ENCODE measurements at regions not wholly inside any gene's neighbourhood (a gene's known extent, or its start where the extent isn't known, plus 50 kb on each side); places are given as distances from the start of the nearest gene placed in this dataset.

DNA sequence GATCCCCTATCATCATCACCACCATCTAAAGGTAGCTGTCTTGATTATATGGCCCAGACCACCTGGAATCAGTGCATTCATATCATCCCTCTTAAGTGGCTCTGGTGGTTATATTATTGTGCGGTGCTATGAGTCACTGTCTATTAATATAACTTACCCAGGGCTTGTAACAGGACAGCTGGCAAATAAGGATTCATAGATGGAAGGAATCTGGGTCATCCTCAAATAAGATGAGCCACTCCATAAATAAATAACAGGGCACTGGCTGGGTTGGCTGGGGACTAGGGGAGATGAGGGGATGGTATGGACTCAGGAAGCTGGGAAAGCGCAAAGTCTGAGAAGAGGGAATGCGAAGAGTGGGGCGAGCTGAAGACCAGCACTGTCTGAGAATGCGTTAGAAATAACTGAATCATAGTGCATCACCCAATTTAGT is 216.1 kb downstream of the NUAK1 start:
- DNase-seq, result peak in 2 of 56 donors; percentile 4 to 20

DNA sequence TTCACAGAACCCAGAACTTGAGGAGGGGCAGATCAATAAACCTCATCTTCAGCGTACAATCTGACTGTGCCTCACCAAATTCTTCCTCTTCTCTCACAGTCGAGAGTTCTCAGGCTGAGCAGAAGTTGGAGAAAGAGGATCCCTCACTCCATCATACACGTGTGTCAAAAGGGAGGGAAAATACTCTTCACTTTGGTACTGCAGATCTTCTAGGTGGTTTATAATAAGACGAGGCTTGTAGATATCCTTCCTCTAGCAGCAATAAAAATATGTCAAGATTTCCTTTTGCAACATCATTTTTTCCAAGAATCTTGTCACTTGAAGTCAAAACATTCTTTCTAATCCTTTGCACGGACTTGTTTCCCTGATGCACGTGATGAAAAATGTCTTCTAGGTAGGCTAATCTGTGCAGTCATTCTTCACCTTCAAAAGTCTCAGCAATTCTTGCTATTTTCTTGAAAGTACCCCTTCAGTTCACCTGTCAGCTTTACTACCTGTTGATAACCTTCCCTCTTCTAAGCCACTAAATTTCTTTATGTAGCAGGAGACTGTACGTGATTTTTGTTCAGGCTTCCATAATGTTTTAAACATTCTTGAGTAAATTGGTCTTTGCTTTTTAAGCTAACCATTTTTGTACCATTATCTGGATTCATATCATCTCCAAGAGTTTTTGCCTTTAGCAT is 214.1 kb downstream of the NUAK1 start:
- DNase-seq, result no peak

DNA sequence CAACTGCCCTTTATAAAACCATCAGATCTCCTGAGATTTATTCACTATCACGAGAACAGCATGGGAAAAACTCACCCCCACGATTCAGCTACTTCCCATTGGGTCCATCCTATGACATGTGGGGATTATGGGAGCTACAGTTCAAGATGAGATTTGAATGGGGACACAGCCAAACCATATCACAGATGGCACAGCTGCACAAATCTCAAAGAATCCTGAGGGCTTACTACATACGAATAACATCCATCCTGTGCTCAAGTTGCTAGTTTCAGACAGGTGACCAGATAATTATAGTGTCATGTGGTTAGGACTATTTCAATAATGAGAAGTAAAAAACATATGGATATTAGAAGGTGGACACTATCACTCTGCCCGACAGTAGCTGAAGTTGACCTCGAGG is 211.2 kb downstream of the NUAK1 start:
- no peak for DNase-seq

DNA sequence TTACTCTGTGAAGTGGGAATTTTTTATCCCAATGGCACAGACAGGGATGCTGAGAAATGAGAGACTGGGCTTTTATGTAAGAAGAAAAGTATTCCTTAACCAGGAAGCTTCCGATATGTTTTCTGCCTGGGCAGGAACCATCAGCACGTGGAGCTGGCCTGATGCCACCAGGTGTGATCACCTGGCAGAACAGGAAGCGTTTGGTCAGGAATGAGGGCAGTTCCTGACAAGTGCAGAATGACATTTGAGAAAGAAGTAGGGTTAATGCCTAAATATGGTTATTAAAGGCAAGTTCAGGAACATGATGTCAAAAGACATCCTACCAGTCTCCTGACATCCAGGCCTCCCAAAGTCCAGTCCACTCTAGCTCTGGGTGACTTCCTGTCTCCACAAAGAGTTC is 210.3 kb downstream of the NUAK1 start:
- DNase-seq, result no peak

DNA sequence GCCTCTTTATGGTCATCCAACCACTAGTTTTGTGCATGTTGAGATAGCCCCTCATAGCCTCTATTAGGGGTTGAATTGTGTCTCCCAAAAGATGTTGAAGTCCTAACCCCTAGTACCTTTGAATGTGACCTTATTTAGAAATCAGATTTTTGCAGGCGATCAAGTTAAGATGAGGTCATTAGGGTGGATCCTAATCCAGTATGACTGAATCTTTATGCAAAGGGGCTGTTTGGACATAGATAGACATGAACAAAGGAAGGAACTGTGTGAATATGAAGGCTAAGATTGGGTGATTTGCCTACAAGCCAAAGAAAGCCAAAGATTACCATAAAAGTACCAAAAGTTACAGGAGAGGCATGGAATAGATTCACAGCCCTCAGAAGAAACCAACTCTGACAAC is 209.6 kb downstream of the NUAK1 start:
- no peak for DNase-seq

DNA sequence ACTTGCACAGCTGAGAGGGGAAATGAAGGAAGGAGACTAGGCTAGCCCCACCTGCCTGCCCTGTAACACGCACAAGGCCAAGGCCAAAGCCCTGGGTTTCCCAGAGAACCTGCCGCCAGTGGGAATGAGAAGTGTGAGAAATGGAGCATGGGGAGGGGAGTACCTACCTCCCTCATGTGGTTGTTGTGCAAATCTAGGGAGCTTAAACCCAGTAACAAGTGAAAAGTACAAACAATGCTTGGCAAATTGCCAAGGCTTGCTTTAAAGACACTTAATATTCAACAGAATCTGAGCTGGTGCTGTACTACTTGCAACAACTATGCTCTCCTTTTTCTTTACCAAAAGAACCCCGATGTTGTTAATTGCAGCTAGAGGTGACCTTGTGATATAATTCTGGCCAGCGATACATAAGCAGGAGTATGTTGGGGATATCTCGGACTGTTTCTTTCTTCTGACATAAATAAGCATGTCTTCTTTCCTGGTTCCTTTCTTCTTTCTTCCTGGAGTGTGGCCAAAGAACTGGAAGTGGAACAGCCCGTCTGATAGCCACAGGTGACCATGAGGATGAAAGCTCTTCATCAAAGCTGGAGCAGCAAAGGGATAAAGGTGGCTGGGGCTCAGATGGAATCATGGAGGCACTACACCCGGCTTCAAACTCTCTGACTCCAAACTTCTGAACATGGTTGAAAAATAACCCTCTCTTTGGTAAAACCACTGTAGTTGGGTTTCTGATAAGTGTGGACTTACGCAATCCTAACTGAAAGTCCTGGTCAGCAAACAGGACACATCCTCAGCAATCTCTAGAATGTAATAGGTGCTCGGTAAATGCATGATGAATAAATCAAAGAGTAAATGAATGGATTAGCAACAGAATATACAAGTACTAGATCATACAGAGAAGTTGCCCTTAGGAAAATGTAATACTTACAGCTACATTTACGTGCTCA is 207.9 kb downstream of the NUAK1 start:
- no peak for DNase-seq

DNA sequence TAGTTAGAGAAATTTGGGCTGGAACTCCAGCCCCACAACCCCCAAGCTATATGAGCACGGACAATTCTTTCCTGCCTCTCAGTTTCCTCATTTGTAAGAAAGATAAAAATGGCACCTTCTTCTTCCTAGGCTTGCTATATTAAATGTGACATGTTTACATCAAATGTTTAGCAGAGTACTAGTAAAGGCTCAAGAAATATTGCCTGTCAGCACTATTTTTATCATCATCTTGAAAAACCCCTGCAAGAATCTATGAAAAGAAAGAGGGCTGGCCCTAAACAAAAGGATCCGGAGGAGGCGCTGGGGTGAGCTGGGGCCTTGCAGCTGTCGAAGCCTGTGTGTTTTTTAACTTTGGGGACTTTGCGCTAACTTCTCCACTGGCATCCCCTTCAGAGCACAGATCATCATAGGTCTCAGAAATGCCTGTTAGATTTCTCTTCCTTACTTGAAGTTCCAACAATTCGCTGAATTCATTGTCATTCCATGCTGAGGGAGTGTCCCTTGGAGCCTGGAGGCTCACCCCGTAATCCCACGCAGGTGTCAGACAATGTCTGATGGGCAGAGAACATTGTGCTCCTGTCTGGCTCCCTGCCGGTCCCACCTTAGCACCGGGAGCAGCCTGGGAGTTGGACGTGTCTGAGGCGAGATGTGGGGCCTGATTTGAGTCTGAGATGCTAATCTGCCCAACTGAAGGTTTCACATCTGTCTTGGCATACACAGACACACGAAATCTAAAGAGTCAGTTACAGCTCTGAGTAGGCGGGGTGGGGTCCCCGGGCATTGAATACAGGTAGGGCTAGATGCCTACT is 206.8 kb downstream of the NUAK1 start:
- no peak for DNase-seq

DNA sequence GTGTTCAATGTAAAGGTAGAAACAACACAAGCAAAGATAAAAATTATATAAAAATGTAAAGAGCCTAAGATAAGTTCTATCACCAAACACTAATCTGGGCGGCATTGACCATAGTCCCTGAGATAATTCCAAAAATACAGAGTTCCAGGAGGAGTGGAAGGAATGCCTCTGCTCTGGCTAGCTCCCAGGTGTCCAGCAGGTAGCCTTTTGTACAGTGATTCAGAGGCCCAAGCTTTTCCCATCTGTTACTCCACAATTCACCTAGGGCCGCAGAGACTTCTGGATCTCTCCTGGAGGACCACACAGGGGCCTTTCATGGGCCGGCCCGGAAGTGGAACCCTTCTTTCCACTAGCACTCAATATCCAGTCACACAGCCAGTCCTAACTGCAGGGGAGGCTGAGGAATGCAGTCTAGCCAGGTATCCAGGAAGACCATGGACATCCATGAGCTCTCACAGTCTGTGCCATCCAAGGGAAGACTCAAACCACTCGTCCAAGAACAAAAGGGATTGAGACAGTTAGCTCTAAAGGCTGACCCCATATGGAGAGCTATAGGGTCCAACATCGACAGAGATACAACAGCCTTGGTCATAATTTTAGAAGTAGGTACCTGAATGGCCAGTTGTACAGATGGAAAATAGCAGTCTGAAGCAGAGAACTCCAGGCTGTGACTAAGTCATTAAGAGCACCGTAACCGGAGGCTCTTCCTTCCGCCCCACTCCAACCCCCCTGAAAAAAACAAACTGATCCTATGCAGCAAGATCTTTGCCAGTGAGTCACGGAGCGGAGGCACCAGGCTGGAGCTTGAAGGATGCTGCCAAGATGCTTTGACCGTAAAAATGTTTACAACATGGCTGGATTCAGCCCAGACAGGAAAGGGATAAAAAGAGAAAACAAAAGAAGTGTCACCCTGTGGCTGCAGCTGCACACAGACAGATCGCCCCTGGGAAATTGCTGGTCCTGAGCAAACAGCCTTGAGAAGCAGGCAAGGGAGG is 204.8 kb downstream of the NUAK1 start:
- peak in 1 of 56 donors; percentile 5 for DNase-seq

DNA sequence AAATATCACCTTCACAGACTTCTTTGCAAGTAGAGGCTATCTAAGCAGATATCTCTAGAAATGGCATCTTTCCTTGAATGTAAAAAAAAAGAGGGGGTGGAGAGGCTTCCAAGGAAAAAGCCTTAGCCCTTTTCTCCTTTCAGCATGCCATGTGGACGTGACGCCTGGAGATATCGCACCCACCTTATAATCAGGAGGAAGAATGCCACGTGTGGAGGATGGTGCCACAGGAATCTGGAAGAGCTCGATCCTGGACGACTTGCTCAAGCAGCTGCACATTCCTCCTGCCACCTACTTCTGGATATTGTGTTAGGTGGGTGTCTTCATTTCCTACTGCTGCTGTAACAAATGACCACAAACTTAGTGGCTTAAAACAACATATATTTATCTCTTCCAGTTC is 203.6 kb downstream of the NUAK1 start:
- no peak for DNase-seq

DNA sequence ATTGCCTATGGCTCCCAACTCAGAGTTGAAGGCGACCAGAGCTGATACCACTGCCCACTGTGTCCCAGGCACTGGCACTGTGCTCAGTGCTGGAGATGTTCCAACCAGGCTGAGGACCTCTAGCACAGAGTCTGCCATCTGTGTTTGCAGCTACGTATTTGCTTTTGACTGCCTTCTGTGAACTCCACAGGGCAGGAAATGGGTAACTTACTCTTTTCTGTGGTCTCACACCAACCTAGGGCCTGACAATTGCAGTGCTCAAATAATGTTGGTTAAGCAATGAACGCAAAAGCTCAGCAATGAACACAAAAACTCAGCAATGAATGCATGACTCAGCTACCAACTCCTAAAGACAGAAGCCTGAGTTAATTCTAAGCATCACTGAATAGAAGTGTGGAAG is 202.8 kb downstream of the NUAK1 start:
- DNase-seq, result no peak

DNA sequence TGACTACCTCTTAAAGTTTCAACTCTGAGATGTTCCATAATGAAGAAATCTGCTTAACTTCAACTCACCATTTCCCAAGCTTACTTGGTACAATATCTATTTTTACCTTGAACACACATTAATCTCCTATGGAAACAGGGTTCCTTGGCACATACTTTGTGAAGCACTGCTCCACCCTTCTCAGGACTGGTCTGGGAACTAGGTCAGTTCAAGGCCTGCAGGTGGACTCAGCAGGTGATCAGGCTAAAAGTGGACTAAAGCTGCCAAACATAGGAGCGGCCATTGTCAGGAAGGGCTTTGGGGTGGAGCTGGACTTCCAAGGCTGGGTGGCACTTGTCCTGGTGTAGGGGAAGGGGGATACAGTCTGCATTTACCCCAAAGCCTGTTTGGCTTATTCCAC is 202.3 kb downstream of the NUAK1 start:
- DNase-seq, result no peak

DNA sequence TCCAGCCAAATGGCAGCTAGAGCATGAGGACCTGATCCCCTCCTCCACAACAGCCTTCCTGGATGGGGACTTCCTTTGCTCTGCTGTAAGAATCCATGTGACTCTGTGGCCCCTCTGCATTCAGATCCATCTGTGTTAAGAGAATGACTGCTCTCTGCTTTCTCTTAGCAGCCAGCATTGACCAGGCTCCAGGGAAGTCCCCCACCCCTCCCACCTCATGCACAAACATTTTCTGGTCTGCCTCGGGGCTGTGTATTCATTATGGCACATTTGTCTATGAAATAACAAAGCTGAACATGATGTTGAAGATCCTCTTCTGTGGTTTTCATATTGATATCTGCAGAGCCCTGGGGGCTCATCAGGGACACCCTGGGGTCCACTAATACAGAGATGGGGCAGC is 201.7 kb downstream of the NUAK1 start:
- DNase-seq, result no peak

DNA sequence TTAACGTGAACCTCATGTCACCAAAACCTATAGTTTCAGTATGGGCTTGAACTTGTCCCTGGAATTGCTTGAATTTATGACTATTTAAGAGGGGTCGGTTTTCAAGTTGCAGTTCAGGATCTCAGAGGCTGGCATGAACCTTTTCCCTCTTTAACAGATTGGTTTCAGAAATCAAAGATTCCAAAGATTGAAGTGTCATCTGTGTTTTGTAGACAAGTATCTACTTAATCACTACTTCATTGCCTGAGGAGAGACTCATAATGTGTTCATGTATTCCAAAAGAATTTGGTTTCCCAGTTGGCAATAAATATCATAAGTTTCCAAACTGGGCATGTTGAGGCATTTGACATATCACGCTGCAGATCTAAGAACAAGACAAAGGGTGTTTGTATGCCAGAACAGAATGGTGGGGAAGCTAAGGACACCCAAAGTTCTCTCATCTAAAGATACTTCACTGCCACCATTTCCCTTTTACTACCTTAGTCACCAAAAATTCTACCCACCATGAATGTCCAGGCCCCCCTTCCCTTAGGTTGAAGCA is 199.5 kb downstream of the NUAK1 start:
- no peak for DNase-seq

DNA sequence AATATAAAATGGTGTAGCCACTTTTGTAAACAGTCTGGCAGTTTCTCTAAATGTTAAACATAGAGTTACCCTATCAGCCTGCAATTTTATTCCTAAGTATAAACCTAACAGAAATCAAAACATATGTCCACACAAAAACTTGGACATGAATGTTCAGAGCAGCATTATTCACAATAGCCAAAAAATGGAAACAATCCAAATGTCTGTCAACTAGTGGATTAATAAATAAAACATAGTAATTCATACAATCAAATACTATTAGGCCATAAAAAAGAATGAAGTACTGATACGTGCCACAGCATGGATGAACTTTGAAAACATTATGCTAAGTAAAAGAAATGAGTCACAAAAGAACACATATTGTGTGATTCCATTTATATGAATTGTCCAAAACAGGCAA is 196.5 kb downstream of the NUAK1 start:
- no peak for DNase-seq

DNA sequence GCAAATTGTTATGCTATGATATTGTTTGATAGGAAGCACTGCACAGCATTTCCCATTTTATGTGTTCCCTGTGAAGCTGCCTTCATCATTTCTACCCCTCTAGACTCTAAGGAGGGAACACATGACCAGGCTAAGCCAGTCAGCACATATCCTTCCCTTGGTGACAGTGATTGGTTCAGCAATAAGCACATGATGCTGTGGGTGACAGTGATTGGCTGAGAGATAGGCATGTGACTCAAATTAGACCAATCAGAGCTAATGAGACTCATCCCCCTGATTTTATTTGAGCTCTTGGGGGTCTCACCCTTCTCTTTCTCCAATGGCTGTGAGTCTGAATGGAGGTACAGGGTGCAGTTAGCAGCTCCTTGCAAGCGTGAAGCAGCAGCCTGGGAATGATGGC is 195.2 kb downstream of the NUAK1 start:
- DNase-seq, result no peak

DNA sequence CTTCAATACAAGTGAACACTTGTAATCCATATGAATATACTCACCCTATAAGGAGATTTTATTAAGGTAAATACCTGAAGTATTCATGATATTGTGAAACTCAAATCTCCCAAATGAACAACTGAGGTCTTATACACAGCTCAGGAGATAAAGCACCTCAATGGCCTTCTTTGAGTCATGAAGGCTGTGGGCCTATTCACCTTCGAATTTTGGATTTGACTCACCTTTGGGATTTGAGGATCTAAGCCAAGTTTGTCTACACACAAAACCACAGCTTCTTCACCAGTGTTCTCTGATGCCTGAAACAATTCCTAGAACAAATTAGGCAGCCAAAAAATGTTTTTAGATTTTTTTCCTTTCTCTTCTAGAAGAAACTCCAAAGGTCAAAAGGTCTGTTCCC is 194.1 kb downstream of the NUAK1 start:
- no peak for DNase-seq

DNA sequence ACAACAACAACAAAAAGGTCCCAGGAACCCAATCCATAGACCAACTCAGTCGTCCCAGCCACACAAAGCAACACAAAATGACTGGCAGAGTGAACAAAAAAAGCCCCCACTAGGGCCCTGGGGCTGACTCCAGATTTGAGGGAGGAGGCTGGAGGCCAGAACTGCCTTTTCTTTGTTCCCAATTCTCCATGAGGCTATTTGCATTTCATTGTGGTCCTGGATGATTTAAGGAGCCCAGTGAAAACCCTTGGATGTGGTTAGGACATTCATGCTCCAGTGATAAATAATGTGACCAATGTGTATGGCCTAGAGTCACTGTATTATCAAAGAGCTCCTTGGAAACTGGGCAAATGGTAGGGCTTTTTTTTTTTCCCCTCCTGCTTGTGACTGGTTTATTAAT is 192.9 kb downstream of the NUAK1 start:
- DNase-seq, result no peak

DNA sequence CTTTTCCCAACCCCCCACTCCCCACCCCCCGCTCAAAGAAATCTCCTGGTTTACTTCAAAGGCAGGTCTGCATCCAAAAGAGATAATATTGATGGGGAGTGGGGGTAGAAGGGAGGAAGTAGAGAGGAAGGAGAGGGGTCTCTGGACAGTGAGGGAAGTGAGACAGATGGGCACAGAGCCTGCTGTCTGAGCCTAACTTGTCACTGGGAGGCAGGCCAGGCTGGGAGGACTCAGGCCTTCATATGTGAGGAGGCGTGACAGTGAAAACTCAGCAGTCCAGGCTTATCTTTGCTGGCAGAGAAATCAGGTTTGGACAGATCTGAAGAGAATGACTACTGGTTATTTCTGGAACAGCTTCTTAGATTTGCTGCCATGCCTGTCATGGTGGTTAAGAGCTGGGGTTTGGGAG is 192.3 kb downstream of the NUAK1 start:
- DNase-seq, result no peak

DNA sequence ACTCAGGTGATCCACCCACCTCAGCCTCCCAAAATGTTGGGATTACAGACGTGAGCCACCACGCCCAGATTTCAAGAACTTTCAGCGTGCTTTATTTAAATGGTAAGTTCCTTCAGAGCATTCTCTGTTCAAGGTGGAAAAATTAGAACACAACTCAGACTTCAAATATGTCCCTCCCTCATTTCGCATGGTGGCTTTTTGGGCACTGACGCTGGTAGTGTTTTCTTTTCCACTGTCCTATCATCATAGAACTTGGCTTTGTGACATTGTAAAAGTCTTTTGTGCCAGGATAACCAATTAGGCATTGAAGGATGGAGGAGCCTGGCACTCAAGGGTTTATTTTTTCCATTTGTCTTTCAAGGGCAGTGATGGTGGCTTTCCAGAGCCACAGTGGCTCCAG is 190.8 kb downstream of the NUAK1 start:
- DNase-seq, result no peak

DNA sequence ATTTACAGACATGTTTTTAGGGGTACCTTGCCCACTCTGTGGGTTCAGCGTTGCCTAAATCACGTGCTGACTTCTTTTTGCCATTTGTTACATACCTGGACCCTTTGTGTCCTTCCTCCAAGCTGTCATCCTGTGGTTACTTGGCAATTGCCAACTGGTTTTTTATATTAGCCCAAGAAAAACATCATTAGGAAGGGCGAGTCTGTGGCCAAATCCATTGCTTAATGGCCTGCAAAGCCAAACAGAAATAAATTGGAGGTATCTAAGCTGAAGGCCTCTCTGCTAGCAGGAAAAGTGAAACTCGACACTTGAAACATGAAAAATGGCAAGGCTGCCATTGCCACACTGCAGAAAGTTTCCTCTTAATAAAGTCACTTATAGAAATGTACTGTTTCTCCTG is 190.4 kb downstream of the NUAK1 start:
- no peak for DNase-seq

Measured in amygdala (tissue), 56 donors.